Suppressor macrophage treated with lipopolysaccharide for 1 hour (primary cell): ENCODE measurements at regions not wholly inside any gene's neighbourhood (a gene's known extent, or its start where the extent isn't known, plus 50 kb on each side); places are given as distances from the start of the nearest gene placed in this dataset.
"Not testable (repeated sequence)": the region's sequence is repeated elsewhere in the genome, so short reads cannot be mapped to it uniquely, and the experiment has no call there.

Source experiments
- DNase-seq, 3 donors: peaks; one replicate each; pipeline ENCODE4 v3.0.0-alpha.2; 2020 to 2022

DNA sequence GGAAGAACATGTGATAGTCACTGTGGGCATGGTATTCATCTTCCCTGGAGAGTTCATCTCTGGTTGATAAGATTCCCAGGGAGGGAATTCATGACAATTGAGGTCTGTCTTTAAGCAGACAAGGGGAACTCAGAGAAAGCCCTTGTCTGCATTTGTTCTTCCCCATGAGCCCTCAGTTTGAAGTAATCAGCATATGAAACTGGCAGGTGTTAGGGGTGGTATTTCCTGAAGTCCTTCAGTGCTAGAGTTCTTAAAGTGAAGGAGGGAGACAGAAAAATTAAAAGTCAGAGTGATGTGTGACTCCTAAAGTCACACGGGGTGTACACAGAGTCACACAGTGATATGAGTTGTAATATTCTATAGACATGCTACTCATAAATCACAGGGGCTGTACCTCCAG is 60.6 kb upstream of the SYK start:
- DNase-seq = no peak

DNA sequence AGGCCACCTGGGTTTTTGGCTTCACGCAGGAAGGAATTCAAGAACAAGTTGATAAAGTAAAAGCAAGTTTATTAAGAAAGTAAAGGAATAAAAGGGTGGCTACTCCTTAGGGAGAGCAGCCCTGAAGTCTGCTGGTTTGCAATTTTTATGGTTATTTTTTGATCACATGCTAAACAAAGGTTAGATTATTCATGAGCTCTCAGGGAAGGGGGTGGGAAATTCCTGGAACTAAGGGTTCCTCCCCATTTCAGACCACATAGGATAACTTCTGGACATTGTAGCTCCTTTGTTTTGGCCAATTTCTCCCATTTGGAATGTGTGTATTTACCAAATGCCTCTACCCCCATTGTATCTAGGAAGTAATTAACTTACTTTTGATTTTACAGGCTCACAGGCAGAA is 63.9 kb upstream of the SYK start:
- no peak for DNase-seq

DNA sequence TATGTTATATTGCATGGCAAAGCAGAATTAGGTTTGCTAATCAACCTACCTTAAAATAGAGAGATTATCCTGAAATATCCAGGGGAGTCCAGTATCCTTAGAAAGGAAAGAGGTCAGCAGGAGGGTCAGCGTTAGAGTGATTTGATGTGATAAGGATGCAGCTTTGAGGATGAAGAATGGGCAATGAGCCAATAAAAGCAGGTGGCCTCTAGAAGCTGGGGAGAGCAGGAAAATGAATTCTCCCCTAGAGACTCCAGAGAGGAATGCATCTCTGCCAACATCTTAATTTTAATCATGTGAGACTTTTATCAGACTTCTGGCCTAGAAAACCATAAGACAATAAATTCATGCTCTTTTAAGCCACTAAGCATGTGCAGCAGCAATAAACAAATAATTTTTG is 65.7 kb upstream of the SYK start:
- DNase-seq = no peak

DNA sequence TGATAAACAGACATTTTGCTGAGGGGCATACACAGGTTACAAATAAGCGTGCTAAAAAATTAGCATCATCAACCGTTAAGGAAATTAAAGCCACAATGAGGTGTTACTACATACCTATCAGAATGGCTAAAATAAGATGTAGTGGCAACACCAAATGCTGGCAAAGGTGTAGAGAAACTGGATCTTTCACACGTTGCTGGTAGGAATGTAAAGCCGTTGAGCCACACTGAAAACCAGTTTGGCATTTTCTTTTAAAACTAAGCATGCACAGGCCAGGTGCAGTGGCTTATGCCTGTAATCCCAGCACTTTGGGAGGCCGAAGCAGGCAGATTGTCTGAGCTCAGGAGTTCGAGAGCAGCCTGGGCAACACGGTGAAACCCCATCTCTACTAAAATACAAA is 67.0 kb upstream of the SYK start:
- DNase-seq = no peak

DNA sequence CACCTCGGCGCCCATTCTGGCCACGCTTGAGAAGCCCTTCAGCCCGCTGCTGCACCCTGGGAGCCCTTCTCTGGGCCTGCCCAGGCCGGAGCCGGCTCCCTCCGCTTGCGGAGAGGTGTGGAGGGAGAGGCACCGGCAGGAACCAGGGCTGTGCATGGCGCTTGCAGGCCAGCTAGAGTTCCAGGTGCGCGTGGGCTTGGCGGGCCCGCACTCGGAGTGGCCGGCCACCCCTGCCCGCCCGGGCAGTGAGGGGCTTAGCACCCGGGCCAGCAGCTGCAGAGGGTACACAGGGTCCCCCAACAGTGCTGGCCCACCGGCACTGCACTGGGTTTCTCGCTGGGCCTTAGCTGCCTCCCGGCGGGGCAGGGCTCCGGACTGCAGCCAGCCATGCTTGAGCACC is 72.3 kb upstream of the SYK start:
- no peak for DNase-seq

DNA sequence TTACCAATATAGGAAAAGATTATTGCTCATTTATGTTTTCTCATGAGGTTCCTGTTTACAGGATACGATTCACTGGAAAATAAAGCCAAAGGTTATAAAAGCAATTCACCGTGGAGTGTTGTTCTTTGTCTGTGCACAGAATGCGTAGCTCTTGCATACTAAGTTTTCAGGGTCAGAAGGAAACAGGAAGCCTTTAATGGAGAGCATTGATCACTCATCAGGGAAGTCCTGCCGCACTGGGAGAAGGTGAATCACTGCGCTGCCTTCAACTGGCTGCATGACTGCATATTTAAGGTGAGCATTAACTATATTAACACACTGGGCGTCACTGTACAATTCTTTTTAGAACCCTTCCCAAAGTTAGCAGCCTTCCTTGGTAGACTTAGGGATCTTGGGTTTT is 74.1 kb upstream of the SYK start:
- no peak for DNase-seq

DNA sequence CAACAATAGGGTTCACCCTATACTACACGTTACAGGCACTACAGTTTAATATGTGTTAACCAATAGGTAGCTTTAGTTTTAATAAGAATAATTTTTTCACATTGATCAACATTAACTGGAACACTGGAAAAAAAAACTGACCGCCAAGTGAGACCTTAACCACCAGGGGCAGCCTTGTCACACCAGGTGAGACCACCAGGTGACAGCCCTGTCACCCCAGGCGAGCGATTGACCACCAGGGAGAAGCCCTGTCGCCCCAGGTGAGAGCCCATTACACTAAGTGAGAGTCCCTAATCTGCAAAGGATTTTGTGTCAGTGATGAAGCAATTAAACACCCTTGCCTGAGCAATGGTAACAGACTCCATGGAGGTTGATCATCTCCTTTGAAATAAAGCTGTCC is 75.4 kb upstream of the SYK start:
- no peak for DNase-seq

DNA sequence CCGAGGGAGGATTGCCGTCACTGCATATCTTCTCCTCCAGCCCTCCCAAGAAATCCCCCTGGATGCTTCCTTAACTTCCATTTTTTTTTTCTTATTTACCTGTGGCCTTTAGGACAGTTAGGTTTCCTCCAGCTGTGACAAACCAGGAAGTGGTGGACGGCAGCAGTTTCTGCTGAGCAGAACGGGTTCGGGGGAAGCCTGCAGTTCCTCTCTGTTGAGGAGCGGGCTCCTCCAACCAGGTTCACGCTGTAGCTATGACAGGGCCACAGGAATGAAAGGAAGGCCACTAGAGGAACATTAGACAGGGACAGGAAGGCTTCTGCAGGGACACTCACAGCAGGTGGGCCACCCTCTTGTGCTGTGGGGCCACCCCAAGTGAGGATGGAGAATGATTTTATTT is 76.7 kb upstream of the SYK start:
- DNase-seq = peak in 2 of 3 donors; percentile 14 to 16

DNA sequence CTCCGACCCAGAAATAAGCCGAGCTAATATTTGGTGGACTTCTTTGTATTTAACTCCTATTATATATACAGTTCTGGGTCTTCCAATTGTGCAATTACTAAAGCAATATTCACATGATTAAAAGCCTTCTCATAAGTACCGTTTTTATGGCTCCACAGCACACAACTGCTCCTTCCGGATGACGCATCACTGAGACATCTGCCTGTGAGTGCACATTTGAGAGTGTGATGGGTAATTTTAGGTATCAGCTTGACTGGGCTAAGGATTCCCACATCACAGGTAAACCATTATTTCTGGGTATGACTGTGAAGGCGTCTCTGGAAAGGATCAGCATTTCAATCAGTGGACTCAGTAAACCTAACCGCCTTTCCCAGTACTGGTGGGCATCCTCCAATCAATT is 77.5 kb upstream of the SYK start:
- DNase-seq = no peak

DNA sequence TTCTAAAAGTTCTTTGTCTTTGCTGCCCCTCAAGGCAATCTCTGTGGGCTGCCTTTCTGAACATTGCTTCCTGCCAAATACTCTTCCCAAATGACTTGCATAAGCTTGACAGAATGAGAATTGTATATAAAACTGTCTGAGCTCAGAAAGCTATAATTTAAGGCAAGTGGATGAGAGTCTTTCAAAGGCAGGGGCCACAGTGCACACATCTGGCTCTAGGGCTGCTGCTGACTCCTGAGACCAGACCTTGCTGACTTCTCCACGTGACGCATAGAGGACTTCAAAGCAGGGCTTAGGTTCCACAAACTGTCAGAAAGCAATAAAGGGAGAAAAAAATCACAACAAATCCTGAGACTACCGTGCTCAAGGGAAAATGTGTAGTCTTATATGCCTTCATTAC is 79.4 kb upstream of the DIRAS2 start:
- no peak for DNase-seq

DNA sequence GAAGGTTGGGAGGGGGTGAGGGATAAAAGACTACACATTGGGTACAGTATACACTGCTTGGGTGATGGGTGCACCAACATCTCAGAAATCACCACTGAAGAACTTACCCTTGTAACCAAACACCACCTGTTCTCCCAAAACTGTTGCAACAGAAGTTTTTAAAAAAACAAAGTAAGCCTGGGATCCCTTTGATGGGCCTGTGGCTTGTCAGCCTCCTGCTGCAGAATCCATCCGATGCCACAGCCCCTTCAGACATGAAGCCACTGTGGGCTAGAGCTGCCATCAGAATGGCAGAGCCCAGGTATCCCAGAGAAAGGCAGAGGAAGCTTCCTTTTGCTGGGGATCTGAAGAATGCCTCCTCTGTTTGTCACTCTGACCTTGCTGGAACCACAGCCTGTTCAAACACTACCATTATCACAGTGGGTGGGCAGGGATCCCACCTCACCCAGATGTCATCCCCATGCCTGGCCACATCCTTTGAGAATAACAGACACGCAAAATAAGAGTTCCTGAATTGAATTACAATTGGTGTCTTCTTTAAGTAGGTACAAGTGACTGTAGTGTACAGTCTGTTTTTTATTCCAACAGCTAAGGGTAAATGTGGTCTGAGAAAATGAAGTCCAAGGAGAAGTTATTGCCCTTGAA is 78.1 kb upstream of the DIRAS2 start:
- DNase-seq = no peak

DNA sequence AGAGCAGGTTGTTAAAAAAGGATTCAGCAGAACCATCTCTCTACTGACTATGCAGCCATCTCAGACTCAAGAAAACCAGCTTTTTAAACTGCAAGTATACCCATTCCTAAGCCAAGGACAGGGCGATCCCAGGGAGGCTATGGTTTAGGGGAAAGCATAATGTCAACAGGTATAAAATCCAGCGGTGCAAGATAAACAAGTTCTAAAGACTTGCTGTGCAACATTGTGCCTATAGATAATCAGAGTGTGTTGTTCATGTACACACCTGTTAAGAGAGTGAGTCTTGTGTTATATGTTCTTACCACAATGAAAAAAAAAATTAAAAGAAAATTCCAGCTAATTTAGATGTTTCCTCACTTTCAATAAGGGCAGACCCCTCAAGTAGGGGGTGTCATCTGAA is 63.6 kb upstream of the DIRAS2 start:
- no peak for DNase-seq

DNA sequence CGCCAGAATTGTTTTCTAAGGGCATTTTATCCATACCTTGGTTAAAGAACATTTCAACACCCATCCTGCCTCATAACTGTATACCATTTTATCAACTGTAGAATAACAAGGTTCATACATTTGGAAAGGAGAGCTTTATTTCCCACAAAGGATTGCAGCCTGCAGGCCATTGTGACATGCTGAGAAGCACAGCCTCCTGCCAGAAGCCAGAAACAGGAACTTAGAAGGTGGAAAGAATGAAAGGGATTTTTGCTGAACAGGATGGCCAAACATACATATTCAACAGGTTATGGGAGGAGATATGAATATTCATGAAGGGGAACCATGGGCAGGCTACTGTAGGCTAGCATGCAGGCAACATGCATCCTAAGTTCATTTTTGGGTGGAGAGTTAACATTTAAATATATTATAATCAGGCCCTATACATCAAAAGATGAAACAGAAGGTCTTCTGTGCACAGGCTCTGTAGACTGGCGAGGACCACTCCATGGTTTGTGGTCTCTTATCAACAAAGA is 59.9 kb upstream of the DIRAS2 start:
- peak; percentile 46 to 53 (median 50) for DNase-seq

DNA sequence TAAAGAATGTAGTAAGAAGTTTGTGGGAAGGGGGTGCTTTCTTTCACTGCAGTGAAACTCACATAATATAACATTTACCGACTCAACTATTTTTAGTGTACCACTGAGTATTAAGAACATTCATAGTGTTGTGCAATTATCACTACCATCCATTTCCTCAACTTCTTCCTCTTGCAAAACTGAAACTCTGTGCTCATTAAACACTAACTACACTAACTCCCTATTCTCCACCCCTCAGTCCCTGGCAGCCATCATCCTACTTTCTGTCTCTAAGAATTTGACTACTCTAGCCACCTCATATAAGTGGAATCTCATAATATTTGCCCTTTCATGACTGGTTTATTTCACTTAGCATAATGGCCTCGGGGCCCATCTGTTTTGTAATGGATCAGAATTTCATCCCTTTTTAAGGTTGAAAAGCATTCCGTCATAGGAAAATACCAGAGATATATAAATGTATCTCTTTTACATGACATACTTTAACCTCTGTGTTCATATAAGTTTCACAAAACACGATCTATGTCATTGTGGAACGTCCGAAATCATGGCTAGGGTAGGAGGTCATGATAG is 56.3 kb upstream of the DIRAS2 start:
- DNase-seq = peak; percentile 31 to 66 (median 66)

DNA sequence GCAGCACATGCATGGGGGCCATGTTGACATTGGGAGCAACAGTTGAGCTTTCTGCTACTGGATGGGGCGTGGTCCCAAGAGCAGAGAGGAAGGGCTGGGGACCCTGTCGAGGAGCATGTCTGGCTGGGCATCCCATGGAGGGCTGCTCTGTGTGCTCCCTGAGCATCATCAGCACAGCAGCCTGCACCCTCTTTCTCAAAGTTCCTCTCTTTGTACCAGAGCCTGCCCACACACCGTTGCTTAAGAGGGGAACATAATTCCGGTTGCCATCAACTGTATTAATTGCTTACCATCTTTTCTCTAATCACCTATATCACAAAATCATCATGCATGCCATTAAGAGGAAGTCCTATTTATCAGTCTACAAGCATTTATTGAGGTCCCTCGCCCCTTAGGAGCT is 55.2 kb upstream of the DIRAS2 start:
- peak; percentile 43 to 57 (median 53) for DNase-seq

DNA sequence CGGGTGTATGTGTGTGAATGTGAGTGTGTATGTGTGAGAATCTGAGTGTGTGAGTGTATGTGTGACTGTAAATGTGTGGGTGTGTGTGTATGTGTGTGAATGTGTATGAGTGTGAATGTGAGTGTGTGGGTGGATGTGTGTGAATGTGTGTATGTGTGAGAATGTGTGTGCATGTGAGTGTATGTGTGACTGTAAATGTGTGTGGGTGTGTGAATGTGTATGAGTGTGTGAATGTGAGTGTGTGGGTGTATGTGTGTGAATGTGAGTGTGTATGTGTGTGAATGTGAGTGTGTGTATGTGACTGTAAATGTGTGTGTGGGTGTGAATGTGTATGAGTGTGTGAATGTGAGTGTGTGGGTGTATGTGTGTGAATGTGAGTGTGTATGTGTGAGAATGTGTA is 51.6 kb upstream of the DIRAS2 start:
- DNase-seq = not testable (repeated sequence)
